ENCODE measurements at regions not wholly inside any gene's neighbourhood (a gene's known extent, or its start where the extent isn't known, plus 50 kb on each side); places are given as distances from the start of the nearest gene placed in this dataset.

DNA sequence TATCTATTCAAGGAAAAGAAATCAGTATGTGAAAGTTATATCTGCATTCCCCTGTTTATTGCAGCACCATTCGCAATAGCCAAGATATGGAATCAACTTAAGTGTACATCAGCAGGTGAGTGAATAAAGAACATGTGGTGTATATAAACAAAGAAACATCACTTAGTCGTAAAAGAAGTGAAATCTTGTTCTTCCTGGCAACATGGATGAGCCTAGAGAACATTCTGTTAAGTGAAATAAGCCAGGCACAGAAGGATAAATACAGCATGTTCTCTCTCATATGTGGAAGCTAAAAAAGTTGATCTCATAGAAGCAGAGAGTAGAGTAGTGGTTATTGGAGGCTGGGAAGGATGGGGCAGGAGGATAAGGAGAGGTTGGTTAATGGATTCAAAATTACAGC lies 287.9 kb upstream of the FERMT1 start:
- TF ChIP-seq, protein P1, sequence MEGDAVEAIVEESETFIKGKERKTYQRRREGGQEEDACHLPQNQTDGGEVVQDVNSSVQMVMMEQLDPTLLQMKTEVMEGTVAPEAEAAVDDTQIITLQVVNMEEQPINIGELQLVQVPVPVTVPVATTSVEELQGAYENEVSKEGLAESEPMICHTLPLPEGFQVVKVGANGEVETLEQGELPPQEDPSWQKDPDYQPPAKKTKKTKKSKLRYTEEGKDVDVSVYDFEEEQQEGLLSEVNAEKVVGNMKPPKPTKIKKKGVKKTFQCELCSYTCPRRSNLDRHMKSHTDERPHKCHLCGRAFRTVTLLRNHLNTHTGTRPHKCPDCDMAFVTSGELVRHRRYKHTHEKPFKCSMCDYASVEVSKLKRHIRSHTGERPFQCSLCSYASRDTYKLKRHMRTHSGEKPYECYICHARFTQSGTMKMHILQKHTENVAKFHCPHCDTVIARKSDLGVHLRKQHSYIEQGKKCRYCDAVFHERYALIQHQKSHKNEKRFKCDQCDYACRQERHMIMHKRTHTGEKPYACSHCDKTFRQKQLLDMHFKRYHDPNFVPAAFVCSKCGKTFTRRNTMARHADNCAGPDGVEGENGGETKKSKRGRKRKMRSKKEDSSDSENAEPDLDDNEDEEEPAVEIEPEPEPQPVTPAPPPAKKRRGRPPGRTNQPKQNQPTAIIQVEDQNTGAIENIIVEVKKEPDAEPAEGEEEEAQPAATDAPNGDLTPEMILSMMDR (IDR thresholded peaks at IDR 0.05; ENCODE audit: insufficient read depth, low read length, poor library complexity, severe bottlenecking) = no peak
- TF ChIP-seq EZH2phosphoT487 (conservative IDR thresholded peaks at IDR 0.05; ENCODE audit: low read length) = no peak

Measured in SU-DHL-6 (cell line).